Left lobe of liver (tissue), 2 donors: ENCODE measurements at regions not wholly inside any gene's neighbourhood (a gene's known extent, or its start where the extent isn't known, plus 50 kb on each side); places are given as distances from the start of the nearest gene placed in this dataset.
A peak's percentile ranks its signal among the peaks of the same experiment; 100 is the strongest.
"Not testable (repeated sequence)": the region's sequence is repeated elsewhere in the genome, so short reads cannot be mapped to it uniquely, and the experiment has no call there.

ENCODE experiments used
- ATAC-seq: fragments of 200-7000 bp; cut with Tn5 transposase; one replicate; pipeline ENCODE4 v1.9.1; 2020; ENCODE audit warnings: mild to moderate bottlenecking, moderate library complexity
- DNase-seq: peaks from one replicate; pipeline ENCODE4 v3.0.0-alpha.2; 2020; ENCODE audit warnings: low spot score
- donor health status: DM: no; HTN: no; CAD: no; lungs with moderate emphysema.
- donor health status: DM: no; HTN: yes; CAD: no.

DNA sequence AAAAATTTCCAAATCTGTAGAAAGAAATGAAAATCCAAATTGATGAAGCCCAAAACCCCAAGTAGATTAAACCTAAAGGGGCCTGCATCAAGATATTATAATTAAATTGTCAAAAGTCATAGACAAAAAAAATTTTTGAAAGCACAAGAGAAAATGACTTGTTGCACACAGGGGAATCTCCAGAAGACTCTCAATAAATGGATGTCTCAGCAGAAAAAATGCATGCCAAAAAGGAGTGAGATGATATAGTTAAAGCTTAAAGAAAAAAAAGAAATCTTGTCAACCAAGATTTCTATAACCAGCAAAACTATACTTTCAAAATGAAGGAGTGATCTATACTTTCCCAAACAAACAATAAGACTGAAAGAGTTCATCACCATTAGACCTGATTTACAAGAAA, 393.2 kb upstream of the SPAG17 start:
- ATAC-seq (no peak), DNase-seq (no peak)

- no peak for DNase-seq
- ATAC-seq: no peak
These were observed 390.0 kb upstream of the SPAG17 start for GRCh38 chr1:118575060-118575459.

- ATAC-seq (no peak), DNase-seq (no peak)
These were observed 380.1 kb upstream of the SPAG17 start for GRCh38 chr1:118564961-118565703.

GRCh38 chr1:118563981-118564951, 379.2 kb upstream of the SPAG17 start:
- no peak for ATAC-seq
- DNase-seq: no peak

GRCh38 chr1:118558933-118559332, 373.9 kb upstream of the SPAG17 start:
- ATAC-seq: no peak
- no peak for DNase-seq

DNA sequence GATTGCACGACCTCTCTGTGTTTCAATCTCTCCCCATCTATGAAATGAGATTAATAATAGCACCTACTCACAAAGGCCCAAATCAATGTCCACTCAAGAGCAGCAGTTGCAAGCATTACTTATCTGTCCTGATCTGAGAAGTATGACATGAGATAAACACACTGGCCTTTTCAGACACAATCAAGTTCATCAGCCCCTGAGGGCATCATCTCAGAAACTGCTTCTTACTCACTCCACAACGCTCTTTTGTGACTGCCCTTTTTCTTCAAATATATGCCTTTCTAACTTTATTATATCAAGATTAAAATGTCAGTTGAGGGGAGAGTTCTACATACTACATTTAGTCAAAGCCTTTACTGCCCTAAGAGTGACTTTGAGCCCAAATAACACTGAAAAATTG, 371.9 kb upstream of the SPAG17 start:
- no peak for DNase-seq
- ATAC-seq: no peak

DNA sequence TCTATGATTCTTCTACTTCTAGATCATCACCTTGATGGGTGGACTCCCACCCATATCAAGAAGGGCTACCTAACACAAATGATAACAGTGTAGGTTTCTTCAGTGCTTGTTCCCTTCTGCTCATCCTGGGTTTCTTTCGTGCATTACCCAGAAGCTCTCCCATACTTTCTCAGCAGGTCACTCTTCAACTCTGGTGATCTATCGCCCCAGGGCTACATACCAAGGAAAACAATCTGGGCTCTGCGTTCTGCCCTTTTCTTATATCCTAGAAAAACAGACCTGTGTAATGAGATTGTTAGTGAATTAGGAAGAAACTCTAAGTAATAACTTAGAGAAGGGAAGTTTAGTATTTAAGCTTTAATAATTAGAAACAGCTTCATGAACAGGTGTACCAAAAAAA, 370.6 kb upstream of the SPAG17 start:
- ATAC-seq: no peak

DNA sequence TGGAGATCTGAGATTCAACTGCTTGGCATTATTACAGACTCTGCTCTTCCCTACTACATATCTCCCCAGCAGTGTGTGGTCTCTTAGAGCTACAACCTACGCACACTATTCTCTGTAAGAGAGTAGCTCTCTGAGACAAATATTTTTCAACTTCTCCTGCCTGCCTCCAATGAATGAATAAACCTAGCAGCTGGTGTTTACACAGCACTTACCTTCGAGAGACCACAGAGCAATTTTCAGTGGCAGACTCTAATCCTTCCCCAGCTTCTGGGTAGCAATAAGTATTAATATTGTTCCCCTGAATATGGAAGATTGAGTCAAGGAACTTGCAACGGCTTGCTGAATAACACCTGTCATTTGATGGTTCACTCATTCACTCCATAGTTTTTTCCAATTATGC, 350.9 kb upstream of the SPAG17 start:
- ATAC-seq: no peak
- no peak for DNase-seq

More for the DNA sequence above, 370.6 kb upstream of the SPAG17 start:
- DNase-seq: no peak

DNA sequence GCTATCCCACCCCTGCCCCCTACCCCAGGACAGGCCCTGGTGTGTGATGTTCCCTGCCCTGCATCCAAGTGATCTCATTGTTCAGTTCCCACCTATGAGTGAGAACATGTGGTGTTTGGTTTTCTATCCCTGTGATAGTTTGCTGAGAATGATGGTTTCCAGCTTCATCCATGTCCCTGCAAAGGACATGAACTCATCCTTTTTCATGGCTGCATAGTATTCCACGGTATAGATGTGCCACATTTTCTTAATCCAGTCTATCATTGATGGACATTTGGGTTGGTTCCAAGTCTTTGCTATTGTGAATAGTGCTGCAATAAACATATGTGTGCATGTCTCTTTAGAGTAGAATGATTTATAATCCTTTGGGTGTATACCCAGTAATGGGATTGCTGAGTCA, 326.9 kb upstream of the SPAG17 start:
- ATAC-seq, DNase-seq: not testable (repeated sequence)

- ATAC-seq: peak; percentile 33
These were observed 319.8 kb upstream of the SPAG17 start for GRCh38 chr1:118504867-118505266.

GRCh38 chr1:118504221-118504644, 319.2 kb upstream of the SPAG17 start:
- no peak for DNase-seq
- no peak for ATAC-seq

More at GRCh38 chr1:118504867-118505266, 319.8 kb upstream of the SPAG17 start:
- DNase-seq: no peak

DNA sequence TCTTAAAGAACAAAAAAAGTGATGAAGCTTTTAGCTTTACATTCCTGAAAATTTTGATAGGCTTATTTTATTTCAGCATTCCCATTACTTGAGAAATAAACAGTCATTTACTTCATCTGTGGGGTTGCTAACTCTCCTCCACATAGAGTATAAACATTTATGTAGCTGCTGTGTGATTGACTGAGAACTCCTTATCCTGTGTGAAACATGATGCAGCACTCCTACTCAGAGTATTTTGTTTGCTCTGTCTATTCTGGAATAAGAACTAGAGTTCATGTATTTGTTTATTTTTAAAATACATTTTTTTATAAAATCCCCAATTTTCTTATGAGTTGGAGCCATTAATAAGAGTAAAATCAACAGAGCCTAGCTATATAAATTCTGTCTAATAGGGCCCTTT, 318.7 kb upstream of the SPAG17 start:
- no peak for ATAC-seq

GRCh38 chr1:118494998-118495397, 310.0 kb upstream of the SPAG17 start:
- ATAC-seq: no peak
- no peak for DNase-seq

More for the DNA sequence above, 318.7 kb upstream of the SPAG17 start:
- DNase-seq: no peak

DNA sequence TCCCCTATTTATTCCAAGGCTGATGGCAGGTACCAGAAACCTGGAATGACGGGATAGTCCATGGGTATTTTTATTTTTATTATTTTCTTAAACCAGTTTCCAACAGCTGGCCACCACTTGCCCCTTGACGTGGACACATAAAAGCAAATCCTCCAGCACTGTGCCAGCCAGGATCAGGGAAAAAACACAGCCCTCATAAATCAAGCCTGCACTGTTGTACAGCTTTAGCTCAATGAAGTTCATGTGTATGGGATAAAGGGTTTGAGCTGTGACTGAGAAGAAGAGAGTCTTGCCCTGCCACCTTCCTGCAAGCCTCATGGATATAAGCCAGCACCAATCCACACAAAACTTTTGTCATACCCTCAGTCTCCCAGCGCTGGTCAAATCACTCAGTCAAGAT, 303.8 kb upstream of the SPAG17 start:
- ATAC-seq: no peak
- no peak for DNase-seq

DNA sequence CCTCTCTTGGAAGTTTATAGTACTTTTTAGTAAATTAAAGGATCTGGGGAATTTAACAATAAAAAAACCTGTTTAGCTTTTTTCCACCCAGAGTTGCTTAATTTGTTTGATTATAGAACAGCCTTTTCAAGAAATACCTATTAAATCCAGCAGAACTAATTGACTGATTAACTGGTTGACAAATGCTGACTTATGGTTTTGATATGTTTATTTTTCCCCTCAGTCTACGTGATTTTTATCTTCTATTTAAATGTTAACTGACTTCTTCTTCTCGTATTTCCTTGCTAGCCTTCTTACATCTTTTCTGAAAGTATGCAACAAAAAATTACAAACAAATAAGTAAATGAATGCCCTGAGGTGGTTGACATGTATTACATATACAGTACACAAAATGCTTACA, 302.9 kb upstream of the SPAG17 start:
- no peak for DNase-seq
- ATAC-seq: no peak

DNA sequence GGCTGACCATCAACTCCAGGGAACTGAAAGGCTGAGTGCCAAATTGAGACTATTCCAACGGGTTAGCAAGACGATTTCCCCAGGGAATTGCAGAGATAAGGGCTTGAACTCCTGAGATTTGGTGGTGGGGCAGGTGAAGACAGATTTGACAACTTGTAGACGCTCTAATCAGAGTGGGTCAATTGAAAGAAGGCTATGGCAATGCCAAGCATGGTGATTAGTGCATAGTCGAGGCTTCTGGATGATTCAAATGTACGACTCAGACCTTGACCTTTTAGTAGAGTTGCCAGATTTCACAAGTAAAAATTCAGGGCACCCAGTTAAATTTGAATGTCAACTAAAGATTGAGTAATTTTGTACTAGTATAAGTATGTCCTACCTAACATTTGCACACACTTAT, 302.1 kb upstream of the SPAG17 start:
- DNase-seq (no peak), ATAC-seq (no peak)

- no peak for DNase-seq
These were observed 301.2 kb upstream of the SPAG17 start for GRCh38 chr1:118486199-118486598.

GRCh38 chr1:118485757-118486156, 300.7 kb upstream of the SPAG17 start:
- DNase-seq: no peak
- ATAC-seq: no peak

More at GRCh38 chr1:118486199-118486598, 301.2 kb upstream of the SPAG17 start:
- no peak for ATAC-seq

DNA sequence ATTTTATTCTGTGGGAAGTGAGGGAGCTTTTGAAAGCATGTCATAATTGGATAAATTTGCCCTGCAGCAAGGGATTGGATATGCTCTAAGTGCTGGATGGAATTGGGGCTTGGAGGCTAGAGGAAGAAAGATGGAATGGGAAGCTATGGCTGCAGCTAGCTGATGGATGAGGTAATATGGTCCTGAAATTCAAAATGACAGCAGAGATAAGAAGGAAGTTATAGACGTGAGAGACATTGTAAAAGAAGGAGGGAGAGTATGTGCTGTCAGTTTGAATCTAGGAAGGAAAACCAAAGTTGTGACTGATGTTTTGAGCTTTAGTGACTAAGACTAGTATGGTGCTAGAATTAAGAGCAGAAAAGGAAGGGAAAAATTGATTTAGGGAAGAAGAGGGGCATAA, 299.9 kb upstream of the SPAG17 start:
- ATAC-seq (no peak), DNase-seq (no peak)

DNA sequence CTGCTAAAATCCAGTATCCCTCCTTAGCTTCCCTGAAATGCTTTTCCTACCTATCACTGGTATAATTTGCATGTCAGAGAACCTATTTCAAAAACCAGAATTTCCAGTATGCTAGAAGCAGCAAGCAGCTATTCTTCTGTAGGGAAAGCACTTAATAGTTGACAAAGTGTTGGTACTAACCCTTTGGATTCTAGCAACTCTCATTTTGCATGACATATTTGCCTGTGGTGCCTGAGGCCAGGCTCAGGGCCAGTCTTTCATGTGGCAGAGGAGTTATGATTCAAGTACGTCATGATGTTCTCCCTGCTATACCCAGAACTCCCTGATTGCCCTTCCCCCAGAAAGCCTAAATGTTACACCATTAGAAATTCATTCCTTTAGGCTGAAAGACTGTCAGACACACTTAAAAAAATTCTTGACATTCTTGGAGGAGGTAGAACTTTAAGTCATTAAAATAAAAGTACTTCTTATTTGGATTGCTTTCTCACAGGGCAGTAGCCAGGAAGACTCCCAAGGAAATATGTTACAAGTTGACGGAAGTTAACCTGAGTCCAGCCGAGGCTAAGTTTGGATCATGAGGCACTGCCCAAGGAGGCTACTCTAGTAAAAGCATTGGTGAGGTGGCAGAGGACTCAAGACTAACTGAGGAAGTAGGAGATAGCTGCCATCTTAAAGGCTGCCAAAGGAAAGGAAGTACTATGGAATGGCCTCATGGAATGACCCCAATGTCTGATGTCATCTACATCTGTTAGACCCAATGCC, 298.4 kb upstream of the SPAG17 start:
- DNase-seq: no peak
- ATAC-seq: no peak

DNA sequence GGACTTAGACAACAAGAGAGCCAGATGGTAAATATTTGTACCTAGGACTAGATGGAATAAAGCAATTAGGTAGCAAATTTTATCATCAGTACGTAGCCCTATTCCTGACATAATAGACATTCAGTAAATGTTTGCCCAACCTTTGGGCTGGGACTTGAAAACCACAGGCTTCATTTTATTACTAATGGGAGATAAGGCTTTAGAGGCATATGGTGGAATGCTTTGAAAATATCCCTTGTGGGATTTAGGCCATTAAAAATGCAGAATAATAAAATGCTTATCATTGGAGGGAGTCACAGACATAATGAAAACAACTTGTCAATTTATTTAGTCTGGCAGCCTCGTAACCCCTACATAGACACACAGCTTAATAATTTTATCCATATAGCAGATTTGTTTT, 296.1 kb upstream of the SPAG17 start:
- DNase-seq: no peak
- no peak for ATAC-seq
